ENCODE measurements at regions not wholly inside any gene's neighbourhood (a gene's known extent, or its start where the extent isn't known, plus 50 kb on each side); places are given as distances from the start of the nearest gene placed in this dataset.

- TF ChIP-seq CTCF (IDR thresholded peaks at IDR 0.05; ENCODE audit: control insufficient read depth, insufficient read depth, low read depth, low read length, missing control alignments) = no peak
- no peak for DNase-seq (ENCODE audit: low read depth)
- H3K4me3 ChIP-seq (ENCODE audit: control insufficient read depth, low read depth, low read length) = no peak overlapping the region
Measured at GRCh38 chr6:165762125-165762524, 99.1 kb upstream of the PDE10A start.

GRCh38 chr6:165760803-165761185, 97.8 kb upstream of the PDE10A start:
- TF ChIP-seq CTCF (IDR thresholded peaks at IDR 0.05; ENCODE audit: control insufficient read depth, insufficient read depth, low read depth, low read length, missing control alignments) = no peak
- DNase-seq (ENCODE audit: low read depth) = no peak
- H3K4me3 ChIP-seq (ENCODE audit: control insufficient read depth, low read depth, low read length) = no peak overlapping the region

- no peak for TF ChIP-seq CTCF (IDR thresholded peaks at IDR 0.05; ENCODE audit: control insufficient read depth, insufficient read depth, low read depth, low read length, missing control alignments)
- H3K4me3 ChIP-seq (ENCODE audit: control insufficient read depth, low read depth, low read length) = no peak overlapping the region
- no peak for DNase-seq (ENCODE audit: low read depth)
Measured at GRCh38 chr6:165760126-165760802, 97.2 kb upstream of the PDE10A start.

GRCh38 chr6:165758441-165758840, 95.4 kb upstream of the PDE10A start:
- TF ChIP-seq CTCF (IDR thresholded peaks at IDR 0.05; ENCODE audit: control insufficient read depth, insufficient read depth, low read depth, low read length, missing control alignments) = no peak
- DNase-seq (ENCODE audit: low read depth) = no peak
- H3K4me3 ChIP-seq (ENCODE audit: control insufficient read depth, low read depth, low read length) = no peak overlapping the region

- no peak overlapping the region for H3K4me3 ChIP-seq (ENCODE audit: control insufficient read depth, low read depth, low read length)
- no peak for TF ChIP-seq CTCF (IDR thresholded peaks at IDR 0.05; ENCODE audit: control insufficient read depth, insufficient read depth, low read depth, low read length, missing control alignments)
- DNase-seq (ENCODE audit: low read depth) = no peak
Measured at GRCh38 chr6:165755583-165755982, 92.5 kb upstream of the PDE10A start.

- H3K4me3 ChIP-seq (ENCODE audit: control insufficient read depth, low read depth, low read length) = no peak overlapping the region
- no peak for DNase-seq (ENCODE audit: low read depth)
- no peak for TF ChIP-seq CTCF (IDR thresholded peaks at IDR 0.05; ENCODE audit: control insufficient read depth, insufficient read depth, low read depth, low read length, missing control alignments)
Measured at GRCh38 chr6:165753506-165753905, 90.5 kb upstream of the PDE10A start.

Data from AG09309 (cell line).